ENCODE measurements at regions not wholly inside any gene's neighbourhood (a gene's known extent, or its start where the extent isn't known, plus 50 kb on each side); places are given as distances from the start of the nearest gene placed in this dataset.

DNA sequence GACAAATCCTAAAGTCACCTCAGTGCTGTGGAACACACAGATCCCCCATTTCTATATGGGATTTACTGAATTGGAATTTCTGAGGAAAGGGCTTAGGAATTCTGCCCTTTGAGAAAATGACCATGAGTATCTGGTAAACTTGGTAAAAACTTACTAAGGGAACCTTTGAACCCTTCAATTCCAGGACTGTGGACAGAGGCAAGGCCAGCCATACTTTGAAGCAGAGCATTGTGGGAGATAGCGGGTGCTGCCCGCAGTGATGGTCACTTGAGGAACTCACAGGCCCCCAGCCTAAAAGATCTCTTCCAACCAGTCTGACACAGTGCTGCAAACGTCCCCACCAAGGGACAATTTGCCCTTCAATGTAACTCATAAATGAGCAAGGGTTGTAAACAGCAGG is 61.4 kb downstream of the IRX6 start (continued):
- TF ChIP-seq CHD7 (IDR thresholded peaks at IDR 0.05; ENCODE audit: insufficient replicate concordance, low read length), result no peak
- no peak for TF ChIP-seq HDAC6 (IDR thresholded peaks at IDR 0.05; ENCODE audit: low read depth, low read length)

Data from H1 (cell line).